Central memory CD8-positive, alpha-beta T cell (primary cell): ENCODE measurements at regions not wholly inside any gene's neighbourhood (a gene's known extent, or its start where the extent isn't known, plus 50 kb on each side); places are given as distances from the start of the nearest gene placed in this dataset.

Source experiments
- ATAC-seq: fragments of 150-1000 bp; cut with Tn5 transposase; replicated peaks from 2 replicates; pipeline ENCODE4 v1.10.0; 2022; ENCODE audit warnings: mild to moderate bottlenecking, moderate FRiP score, moderate number of reproducible peaks; ENCODE audit not compliant: poor library complexity, severe bottlenecking; ENCODE audit errors: extremely low read depth
- DNase-seq, 2 donors: peaks; one replicate each; pipeline ENCODE4 v3.0.0; 2021; ENCODE audit warnings: low spot score in 2 of 2
- H3K27ac Mint-ChIP-seq: one replicate; pipeline ENCODE4 v1.8.0; 2022; ENCODE audit warnings: low read depth, mild to moderate bottlenecking, moderate library complexity, mixed read lengths
- H3K27me3 Mint-ChIP-seq: one replicate; pipeline ENCODE4 v1.8.0; 2022; ENCODE audit warnings: mixed read lengths
- H3K36me3 Mint-ChIP-seq: one replicate; pipeline ENCODE4 v1.8.0; 2022; ENCODE audit warnings: mild to moderate bottlenecking, moderate library complexity, mixed read lengths; ENCODE audit not compliant: insufficient read depth
- H3K4me1 Mint-ChIP-seq: one replicate; pipeline ENCODE4 v1.8.0; 2022; ENCODE audit warnings: mixed read lengths
- H3K4me3 Mint-ChIP-seq: one replicate; pipeline ENCODE4 v1.8.0; 2022; ENCODE audit warnings: mild to moderate bottlenecking, moderate library complexity, mixed read lengths
- H3K9me3 Mint-ChIP-seq: one replicate; pipeline ENCODE4 v1.8.0; 2022; ENCODE audit warnings: mixed read lengths

DNA sequence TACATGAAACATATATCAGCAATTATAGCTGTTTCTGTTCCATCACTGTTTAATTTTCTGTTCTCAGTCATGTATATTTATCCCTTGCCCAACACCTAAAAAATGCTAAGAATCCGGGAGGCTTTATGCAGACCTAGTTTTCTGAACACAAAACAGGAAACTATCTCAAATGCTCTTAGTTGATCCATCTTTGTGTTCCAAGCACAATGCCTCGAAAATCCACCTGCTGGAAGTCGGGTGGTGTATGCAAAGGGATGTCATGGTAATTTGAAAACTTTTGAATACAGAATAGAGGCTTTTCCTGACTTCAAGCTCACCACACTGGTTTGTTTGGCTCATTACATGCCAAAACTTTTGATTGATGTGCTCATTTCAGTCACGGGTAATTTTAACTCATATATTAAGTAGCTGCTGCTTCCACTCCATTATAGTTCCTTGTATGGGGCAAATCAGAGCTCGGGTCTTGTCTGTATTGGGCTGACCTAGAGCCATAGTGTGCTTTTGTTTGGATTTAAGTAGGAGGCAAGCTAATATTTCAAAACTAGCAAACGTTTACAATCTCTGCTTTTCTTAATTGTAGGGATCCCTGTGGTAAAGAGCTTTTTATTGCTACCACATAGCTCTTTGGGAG lies 646.5 kb upstream of the EPHA7 start:
- H3K4me1 Mint-ChIP-seq = no peaks in the 10 kb centered on the region
- DNase-seq (no peak), ATAC-seq (no peak)
- no peaks in the 10 kb centered on the region for H3K9me3 Mint-ChIP-seq
- no peak overlapping the region for H3K27ac Mint-ChIP-seq
- H3K4me3 Mint-ChIP-seq = no peak overlapping the region
- H3K36me3 Mint-ChIP-seq = no peaks in the 10 kb centered on the region
- H3K27me3 Mint-ChIP-seq = no peaks in the 10 kb centered on the region

GRCh38 chr6:94052749-94053148 lies 633.4 kb upstream of the EPHA7 start:
- DNase-seq = no peak
- Mint-ChIP-seq H3K27ac (no peak overlapping the region), H3K36me3 (no peaks in the 10 kb centered on the region), H3K9me3 (peaks cover 13% of the 10 kb centered on the region), H3K27me3 (no peaks in the 10 kb centered on the region), H3K4me3 (no peak overlapping the region), H3K4me1 (no peaks in the 10 kb centered on the region)
- ATAC-seq = no peak

DNA sequence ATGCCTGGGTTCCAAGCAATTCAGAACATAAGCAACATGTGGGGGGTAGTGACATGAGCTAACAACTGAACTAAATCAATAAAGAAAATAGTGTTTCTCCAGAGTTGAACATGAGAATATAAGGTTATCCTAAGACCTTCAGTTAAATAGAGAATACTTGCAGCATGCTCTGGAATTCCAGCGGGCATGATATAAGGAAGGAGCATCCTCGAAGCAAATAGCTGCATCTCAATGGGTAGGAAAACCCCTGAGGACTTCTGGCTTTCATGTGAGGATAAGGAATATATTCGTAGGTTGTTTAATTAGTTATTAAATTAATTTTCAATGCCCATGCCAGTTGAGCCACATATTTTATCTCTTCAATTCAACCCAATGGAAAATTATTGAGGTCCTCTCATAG lies 631.2 kb upstream of the EPHA7 start:
- Mint-ChIP-seq H3K4me3 (no peak overlapping the region), H3K36me3 (no peaks in the 10 kb centered on the region), H3K27ac (no peak overlapping the region)

GRCh38 chr6:94049001-94049400 lies 629.6 kb upstream of the EPHA7 start:
- no peak for DNase-seq
- no peaks in the 10 kb centered on the region for H3K27me3 Mint-ChIP-seq
- H3K9me3 Mint-ChIP-seq = peaks cover 13% of the 10 kb centered on the region
- H3K36me3 Mint-ChIP-seq = no peaks in the 10 kb centered on the region
- no peak overlapping the region for H3K27ac Mint-ChIP-seq
- H3K4me1 Mint-ChIP-seq = no peaks in the 10 kb centered on the region
- ATAC-seq = no peak
- no peak overlapping the region for H3K4me3 Mint-ChIP-seq

More for the DNA sequence above, 631.2 kb upstream of the EPHA7 start:
- H3K9me3 Mint-ChIP-seq = peaks cover 13% of the 10 kb centered on the region
- DNase-seq (no peak), ATAC-seq (no peak)
- no peaks in the 10 kb centered on the region for H3K27me3 Mint-ChIP-seq
- H3K4me1 Mint-ChIP-seq = no peaks in the 10 kb centered on the region

DNA sequence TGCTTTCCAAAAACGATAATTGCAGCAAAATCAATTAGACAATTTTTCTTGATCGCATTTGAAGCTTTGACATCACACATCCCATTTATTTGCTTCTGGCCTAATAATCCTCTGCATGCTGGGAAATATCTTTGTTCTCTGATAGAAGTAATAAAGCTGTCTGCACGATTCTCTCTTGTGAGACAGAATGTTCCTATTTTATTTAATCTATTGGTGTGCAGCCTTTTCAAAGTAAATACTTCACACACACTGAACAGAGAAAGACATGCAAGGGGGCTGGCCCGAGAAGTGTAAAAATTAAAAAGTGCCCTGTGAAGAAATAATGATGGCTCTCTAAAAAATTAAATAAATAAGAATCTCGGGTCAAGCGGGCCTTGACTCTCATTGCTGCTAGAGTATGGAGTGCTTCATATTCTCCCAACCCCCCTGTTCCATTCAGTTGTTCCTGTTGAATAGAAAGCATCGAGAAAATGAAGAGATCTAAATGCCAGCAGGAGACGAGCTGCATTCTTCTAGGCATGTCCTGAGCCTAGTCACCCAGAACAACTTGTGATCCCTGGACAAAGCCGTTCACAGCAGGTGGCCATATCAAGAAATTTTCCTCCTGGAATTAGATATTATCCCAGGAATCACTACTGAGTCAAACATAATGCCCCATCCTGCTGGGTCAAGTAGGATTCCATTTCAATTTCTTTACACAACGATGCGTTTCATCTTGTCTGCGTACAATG lies 625.9 kb upstream of the EPHA7 start:
- H3K36me3 Mint-ChIP-seq = no peaks in the 10 kb centered on the region
- H3K27ac Mint-ChIP-seq = no peak overlapping the region
- H3K27me3 Mint-ChIP-seq = no peaks in the 10 kb centered on the region
- H3K9me3 Mint-ChIP-seq = peaks cover 11% of the 10 kb centered on the region
- no peaks in the 10 kb centered on the region for H3K4me1 Mint-ChIP-seq
- no peak overlapping the region for H3K4me3 Mint-ChIP-seq
- no peak for DNase-seq
- no peak for ATAC-seq

- Mint-ChIP-seq H3K27ac (no peak overlapping the region), H3K4me1 (no peaks in the 10 kb centered on the region), H3K27me3 (no peaks in the 10 kb centered on the region), H3K4me3 (no peak overlapping the region), H3K9me3 (peaks cover 13% of the 10 kb centered on the region), H3K36me3 (no peaks in the 10 kb centered on the region)
- no peak for DNase-seq
- ATAC-seq = no peak
Observed at GRCh38 chr6:94041945-94042709, 622.8 kb upstream of the EPHA7 start.

- no peaks in the 10 kb centered on the region for H3K27me3 Mint-ChIP-seq
- no peaks in the 10 kb centered on the region for H3K4me1 Mint-ChIP-seq
- H3K36me3 Mint-ChIP-seq = no peaks in the 10 kb centered on the region
- DNase-seq = no peak
- ATAC-seq = no peak
- no peak overlapping the region for H3K4me3 Mint-ChIP-seq
- H3K27ac Mint-ChIP-seq = no peak overlapping the region
- H3K9me3 Mint-ChIP-seq = peaks cover 21% of the 10 kb centered on the region
Observed at GRCh38 chr6:94036024-94036423, 616.7 kb upstream of the EPHA7 start.

DNA sequence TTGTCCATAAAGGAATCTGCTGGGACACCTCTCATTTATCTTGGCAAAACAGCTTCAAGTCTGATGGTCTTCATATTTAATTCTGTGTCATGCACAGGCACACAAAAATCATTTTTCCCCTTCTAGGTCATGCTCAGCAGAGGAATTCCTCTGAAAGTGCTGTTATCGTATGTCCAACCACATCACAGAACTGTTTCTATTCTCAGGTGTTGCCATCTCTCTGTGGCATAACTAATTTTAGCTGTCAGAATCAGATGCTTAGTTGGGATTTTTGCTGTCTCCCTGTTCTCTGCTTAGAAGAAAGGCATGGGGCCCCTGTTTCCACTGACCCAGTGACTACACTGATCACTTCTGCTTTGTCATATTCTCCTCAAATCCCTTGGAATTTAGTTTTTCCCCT lies 608.0 kb upstream of the EPHA7 start:
- no peak overlapping the region for H3K27ac Mint-ChIP-seq
- ATAC-seq (no peak), DNase-seq (no peak)
- peaks cover 28% of the 10 kb centered on the region for H3K9me3 Mint-ChIP-seq
- H3K4me3 Mint-ChIP-seq = no peak overlapping the region
- no peaks in the 10 kb centered on the region for H3K36me3 Mint-ChIP-seq
- H3K4me1 Mint-ChIP-seq = no peaks in the 10 kb centered on the region
- no peaks in the 10 kb centered on the region for H3K27me3 Mint-ChIP-seq

DNA sequence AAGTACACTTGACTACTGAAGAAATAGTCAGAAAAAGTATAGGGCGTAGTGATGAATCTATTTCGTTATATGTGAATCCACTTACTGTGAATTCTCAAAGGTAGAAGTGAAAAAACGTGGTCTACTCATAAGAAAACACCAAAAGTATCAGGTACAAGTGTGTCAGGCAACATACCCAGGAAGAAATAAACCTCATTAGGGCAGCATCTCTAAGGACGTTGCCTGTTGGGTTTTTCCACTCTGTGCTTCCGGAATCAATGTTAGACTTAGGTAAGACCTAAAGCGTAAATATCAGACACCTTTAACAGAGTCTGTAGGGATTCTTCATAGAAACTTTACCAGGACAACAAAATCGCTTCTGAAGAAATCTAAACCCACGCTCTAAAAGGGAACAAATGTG lies 607.2 kb upstream of the EPHA7 start:
- H3K4me1 Mint-ChIP-seq = no peaks in the 10 kb centered on the region
- no peak overlapping the region for H3K27ac Mint-ChIP-seq
- H3K27me3 Mint-ChIP-seq = no peaks in the 10 kb centered on the region
- no peaks in the 10 kb centered on the region for H3K36me3 Mint-ChIP-seq
- H3K9me3 Mint-ChIP-seq = peaks cover 28% of the 10 kb centered on the region
- ATAC-seq (no peak), DNase-seq (no peak)
- no peak overlapping the region for H3K4me3 Mint-ChIP-seq

DNA sequence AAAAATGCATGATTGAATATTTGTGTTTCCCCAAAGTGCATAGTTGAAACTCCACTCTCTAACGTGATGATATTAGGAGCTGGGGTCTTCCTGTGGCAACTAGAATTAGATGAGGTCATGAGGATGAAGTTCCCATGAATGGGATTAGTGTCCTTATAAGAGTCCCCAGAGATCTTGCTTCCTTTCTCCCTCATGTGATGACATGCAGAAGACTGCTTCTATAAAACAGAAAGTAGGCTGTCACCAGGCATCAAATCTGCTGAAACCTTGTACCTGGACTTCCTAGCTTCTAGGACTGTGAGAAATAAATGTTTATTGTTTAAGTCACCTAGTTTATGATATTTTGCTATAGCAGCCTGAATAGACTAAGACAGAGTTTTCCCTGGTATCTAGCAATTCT lies 586.5 kb upstream of the EPHA7 start:
- no peaks in the 10 kb centered on the region for H3K27me3 Mint-ChIP-seq
- H3K4me1 Mint-ChIP-seq = no peaks in the 10 kb centered on the region

DNA sequence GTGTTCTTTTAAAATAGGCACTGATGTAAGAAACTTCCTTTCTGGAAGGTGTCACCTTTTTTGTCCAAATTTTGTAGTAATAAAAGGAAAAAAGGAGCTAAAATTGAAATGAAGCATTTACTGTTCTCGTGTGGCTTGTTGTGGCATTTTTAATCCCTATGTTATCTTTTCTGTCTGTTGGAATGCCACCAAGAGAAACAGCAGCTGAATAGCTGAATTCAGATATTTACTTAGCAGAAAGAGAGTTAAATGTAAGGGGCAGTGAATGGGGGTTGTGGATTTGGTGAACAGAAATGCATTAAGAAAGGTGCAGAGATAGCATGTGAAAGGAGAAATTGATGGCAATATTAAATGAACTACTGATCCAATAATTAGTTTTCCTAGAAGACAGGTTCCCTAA lies 573.6 kb upstream of the EPHA7 start:
- DNase-seq (no peak), ATAC-seq (no peak)
- H3K36me3 Mint-ChIP-seq = no peaks in the 10 kb centered on the region
- no peaks in the 10 kb centered on the region for H3K27me3 Mint-ChIP-seq
- peaks cover 12% of the 10 kb centered on the region for H3K9me3 Mint-ChIP-seq
- no peak overlapping the region for H3K4me3 Mint-ChIP-seq
- no peak overlapping the region for H3K27ac Mint-ChIP-seq
- H3K4me1 Mint-ChIP-seq = no peaks in the 10 kb centered on the region

More for the DNA sequence above, 586.5 kb upstream of the EPHA7 start:
- H3K27ac Mint-ChIP-seq = no peak overlapping the region
- DNase-seq (no peak), ATAC-seq (no peak)
- H3K4me3 Mint-ChIP-seq = no peak overlapping the region
- no peaks in the 10 kb centered on the region for H3K36me3 Mint-ChIP-seq
- H3K9me3 Mint-ChIP-seq = peaks cover 6% of the 10 kb centered on the region

DNA sequence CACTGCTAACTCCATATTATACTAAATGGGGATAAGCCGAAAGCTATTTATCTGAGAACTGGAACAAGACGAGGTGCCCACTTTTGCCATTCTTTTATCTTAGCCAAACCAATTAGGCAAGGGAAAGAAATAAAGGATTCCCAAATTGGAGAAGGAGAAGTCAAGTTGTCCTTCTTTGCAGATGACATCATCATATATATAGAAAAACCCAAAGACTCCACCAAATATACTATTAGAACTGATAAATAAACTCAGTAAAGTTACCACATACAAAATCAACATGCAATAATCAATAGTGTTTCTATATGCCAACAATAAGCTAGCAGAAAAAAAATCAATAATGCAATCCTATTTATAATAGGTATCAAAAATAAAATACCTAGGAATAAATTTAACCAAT lies 570.3 kb upstream of the EPHA7 start:
- Mint-ChIP-seq H3K27me3 (no peaks in the 10 kb centered on the region), H3K36me3 (no peaks in the 10 kb centered on the region), H3K4me3 (no peak overlapping the region), H3K27ac (no peak overlapping the region), H3K4me1 (no peaks in the 10 kb centered on the region), H3K9me3 (peaks cover 22% of the 10 kb centered on the region)
- no peak for DNase-seq
- ATAC-seq = no peak

- no peak overlapping the region for H3K4me3 Mint-ChIP-seq
- no peaks in the 10 kb centered on the region for H3K27me3 Mint-ChIP-seq
- H3K9me3 Mint-ChIP-seq = peaks cover 18% of the 10 kb centered on the region
- no peak for ATAC-seq
- no peak for DNase-seq
- H3K36me3 Mint-ChIP-seq = no peaks in the 10 kb centered on the region
- no peaks in the 10 kb centered on the region for H3K4me1 Mint-ChIP-seq
- no peak overlapping the region for H3K27ac Mint-ChIP-seq
Observed at GRCh38 chr6:93985953-93986352, 566.6 kb upstream of the EPHA7 start.
